ENCODE measurements at regions not wholly inside any gene's neighbourhood (a gene's known extent, or its start where the extent isn't known, plus 50 kb on each side); places are given as distances from the start of the nearest gene placed in this dataset.
A peak's percentile ranks its signal among the peaks of the same experiment; 100 is the strongest.
"Not testable (repeated sequence)": the region's sequence is repeated elsewhere in the genome, so short reads cannot be mapped to it uniquely, and the experiment has no call there.

DNA sequence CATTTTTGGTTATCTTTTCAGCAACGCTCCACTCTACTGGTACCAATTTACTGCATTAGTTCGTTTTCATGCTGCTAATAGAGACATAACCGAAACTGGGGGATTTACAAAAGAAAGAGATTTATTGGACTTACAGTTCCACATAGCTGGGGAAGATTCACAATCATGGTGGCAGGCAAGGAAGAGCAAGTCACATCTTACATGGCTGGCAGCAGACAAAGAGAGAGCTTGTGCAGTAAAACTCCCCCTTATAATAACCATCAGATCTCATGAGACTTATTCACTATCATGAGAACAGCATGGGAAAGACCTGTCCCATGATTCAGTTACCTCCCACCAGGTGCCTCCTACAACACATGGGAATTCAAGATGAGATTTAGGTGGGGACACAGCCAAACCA, 1474.2 kb upstream of the NUDT12 start:
- not testable (repeated sequence) for DNase-seq

DNA sequence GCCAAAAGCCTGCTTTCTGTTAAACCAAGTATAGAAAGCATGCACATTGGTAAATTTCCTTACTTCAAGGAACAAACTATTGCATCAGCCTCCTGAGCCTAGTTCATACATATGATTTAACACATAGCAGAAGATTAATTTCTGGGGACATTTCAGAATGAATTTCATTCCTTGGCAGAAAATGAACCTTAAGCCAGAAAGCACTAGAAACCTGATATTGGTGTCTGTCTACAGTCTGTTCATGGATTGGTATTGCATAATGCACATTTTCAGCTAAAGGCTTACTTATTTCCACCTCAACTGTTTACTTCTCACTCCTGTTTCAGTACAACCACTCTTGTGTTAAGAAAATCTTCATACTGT, 1471.8 kb upstream of the NUDT12 start:
- no peak for DNase-seq

DNA sequence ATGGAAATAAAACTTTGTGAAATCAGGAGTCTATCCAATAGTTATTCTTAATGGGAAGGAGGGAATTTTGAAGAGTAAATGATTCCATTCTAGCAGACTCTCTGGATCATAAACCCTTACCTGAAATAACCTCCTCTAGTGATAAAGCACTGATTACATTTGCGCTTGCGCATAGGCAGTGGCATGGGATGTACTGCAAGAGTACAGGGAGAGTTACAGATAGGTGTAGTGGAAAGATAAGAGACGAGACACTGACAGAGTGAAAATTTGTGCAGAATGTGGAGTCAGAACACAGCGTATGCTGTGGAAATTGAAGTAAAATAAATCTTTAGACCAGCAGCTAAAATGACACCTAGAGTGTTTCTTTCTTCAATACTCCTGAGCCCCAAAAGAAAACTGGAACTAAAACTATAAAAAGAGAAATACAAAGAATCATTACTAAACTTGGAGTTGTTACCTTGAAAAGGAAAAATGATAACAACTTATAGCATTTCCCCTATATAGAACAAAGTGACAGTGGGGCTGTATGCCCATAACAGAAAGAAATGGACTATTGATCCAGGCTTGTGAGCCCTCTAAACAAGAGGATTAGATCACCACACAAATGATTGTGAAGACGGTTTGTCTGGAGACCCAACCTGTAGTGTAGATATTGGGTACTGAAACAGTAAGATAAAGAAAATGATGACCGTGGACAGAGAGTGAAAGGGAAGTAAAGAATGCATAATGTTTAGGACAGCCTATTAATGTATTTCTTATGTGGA, 1471.2 kb upstream of the NUDT12 start:
- DNase-seq = no peak

DNA sequence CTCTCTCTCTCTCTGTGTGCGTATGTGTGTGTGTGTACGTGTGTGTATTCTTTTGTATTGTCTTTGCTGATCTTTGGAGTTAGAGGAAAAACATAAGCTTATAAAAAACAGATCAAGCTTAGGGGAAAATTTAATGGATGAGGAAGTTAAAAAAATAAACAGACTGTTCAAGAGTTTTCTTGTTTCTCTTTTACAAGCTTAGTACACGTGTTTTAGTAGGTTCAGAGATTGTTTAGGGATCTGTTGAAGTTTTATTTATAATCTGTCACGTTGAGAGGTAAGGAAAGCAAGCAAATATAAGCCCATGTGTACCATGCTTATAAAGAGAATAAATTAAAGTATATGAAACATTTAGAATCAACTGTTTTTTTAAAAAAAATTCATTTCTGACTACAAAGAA, 1470.3 kb upstream of the NUDT12 start:
- no peak for DNase-seq

DNA sequence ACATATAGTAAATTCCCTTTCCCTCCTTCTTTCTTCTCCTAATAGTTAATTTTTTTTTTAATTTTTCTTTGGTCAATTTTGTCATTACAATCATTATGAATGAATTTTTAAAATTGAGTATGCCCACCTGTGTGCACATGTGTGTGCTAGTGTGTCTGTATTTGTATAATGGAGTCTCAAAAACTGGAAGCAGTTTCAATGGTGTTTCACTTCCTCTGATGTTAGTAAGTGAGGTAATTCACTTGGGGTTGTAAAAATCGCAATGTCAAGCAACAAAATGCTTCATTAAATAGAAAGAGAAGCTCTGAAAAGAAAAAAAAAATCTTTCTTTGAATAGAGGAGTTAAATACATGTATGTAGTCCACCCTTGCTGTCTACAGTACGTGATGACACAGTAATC, 1467.6 kb upstream of the NUDT12 start:
- no peak for DNase-seq

DNA sequence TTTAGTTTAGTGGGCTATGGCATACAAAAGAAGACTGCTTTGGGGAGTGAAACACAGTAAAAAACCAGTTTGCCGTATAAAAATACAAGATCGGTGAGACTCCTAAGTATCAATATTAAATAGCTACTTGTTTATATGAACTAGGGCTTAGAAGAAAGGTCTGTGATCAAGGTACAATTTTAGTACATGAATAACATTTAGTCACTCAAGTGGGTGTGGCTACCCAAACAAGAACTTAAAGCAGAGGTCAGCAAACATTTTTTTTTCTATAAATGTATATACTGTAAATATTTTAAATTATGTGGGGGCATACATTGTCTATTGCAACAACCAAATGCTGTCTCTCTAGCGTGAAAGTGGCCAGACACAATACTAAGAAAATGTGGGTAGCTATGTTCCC, 1452.5 kb upstream of the NUDT12 start:
- no peak for DNase-seq

DNA sequence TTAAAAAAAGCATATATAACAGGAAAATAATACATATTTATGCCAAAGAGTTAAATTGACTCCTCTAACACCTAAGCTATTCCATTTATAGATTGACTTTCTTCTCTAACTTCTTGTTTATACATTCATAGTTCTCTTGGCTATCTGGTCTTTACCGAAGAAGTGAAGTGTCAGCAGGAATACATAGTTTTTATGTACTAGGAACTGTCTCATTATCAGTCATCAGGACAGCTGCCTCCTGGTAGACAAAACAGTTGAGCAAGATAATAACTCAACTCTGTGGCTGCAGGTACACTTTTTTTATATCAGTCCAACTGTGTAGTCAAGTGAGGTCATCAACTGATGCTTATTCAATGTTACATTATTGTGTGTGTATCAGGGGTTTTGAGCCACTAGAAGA, 1436.0 kb upstream of the NUDT12 start:
- no peak for DNase-seq

DNA sequence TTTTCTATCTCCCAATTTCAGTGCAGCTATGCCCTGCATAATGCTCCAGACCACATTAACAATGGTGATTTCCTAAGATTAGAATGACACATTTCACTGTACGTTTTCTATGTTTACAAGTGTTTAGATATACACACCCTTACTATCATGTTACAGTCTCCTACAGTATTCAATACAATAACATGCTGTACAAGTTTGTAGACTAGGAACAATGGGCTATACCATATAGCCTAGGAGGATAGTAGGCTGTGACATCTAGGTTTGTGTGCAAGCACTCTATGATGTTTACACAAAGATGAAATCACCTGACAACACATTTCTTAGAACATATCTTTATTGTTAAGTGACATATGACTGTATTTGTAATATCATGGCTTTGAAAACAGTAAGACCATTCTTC, 1435.6 kb upstream of the NUDT12 start:
- peak; percentile 15 for DNase-seq

DNA sequence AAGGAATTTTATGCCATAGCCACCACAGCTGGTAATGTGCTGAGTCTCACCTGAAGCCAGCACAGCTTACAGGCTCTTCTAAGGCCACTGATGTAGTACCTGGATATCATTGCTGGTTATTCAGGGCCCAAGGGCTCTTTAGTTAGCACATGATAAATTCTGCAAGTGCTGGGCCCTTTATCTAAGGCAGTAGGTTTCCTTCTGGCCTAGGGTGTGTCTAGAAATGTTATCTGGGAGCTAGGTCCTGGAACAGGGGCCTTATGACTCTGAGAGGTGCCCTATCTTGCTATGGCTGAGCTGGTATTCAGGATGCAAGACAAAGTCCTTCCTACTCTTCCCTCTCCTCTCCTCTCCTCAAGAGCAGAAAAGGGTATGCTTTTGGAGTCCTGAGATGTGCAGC, 1424.5 kb upstream of the NUDT12 start:
- DNase-seq = no peak

DNA sequence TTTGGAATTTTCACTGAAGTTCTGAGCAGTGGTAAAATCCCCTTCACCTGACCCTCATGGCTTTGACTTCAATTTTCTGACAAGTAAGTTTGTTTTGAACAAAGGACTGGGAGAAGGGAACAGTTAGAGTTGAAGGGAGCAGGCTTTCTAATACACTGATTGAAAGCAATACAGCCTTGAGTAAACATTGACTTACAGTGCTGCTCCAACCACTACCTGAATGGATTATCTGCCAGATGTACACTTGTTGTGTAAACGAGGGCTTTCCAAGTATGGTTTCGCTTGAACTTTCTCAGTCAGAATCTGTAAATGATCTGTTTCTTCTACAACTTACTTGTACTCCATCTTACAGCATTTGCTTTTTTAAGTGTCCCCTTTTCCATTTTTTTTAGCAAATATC, 1414.9 kb upstream of the NUDT12 start:
- DNase-seq = peak; percentile 72

DNA sequence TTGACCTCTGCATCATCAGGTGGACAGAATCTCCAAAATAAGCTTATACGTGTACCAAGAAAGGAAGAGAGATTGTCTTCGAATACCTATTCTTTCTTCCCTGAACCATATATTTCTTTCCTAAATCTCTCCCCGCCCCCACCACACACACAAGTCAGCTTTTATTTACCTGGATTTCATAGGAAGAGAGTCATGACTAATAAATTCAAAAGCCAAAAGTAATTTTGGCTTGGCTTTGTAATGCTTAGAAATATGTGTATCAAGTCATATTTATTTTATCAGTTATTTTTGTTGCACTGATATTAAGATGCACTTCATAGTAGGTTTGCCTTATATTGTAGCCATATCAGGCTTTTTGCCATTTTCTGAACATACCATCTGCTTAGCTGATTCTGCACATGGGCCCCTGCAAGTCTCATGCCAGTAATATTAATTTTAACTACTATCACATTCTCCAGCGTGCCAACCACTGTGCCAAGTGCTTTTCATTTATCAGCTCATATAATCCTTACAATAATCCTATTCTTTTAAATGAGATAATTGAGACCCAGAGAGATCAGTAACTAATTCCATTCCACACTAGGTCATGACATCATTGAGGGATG, 1405.3 kb upstream of the NUDT12 start:
- no peak for DNase-seq

DNA sequence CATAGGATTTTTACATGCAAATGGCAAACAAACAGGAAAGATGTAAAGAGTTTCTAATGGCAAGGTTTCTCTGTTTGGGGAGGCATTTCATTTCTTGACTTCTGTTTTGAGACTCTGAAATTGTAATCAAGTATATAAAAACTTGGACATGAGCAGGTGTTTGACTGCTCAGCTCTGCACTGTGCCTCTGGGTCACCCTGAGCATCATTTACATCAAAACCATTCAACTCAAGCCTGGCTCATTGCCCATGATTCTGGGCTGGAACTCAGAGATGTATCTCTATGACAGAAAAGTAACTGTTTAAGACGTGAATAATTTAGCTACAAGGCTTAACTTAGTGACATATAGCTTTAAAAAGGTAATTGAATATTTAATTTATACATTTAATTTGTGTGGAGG, 1402.4 kb upstream of the NUDT12 start:
- DNase-seq = peak; percentile 59

DNA sequence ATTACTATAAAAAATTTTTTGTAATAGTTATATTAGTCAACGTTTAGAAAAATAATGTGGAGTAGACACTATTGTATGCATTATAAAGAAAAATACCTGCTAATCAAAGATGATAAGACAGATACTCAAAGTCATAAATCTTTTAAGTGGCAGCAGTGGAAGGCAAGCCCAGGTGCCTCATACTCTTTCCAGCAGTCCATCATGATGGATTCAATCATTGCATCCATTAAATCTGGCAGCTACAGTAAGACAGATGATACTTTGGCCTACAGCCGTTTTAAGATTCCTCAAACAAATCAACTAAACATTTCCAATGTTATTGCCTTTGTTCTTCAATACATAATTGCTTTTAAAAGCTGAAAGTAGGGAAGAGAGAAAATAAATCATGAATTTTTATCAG, 1392.9 kb upstream of the NUDT12 start:
- DNase-seq = no peak

DNA sequence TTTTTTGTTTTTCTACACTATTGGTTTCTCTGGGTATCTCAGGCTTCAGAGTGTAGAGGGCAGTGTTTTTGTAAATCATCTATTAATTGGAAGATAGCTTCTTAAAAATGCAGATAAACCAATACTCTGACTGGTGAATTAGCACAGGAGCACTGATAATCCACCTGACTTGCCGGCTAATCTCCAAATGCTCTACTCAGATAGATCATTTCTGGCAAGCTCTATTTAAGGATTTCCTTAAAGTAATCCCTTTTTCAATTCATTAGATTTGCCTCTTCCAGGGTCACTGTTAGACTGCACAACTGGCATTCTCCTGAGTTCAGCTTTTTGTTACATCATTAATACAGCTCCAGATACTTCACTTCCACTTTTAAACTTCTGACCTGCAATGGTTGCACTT, 1390.3 kb upstream of the NUDT12 start:
- no peak for DNase-seq

DNA sequence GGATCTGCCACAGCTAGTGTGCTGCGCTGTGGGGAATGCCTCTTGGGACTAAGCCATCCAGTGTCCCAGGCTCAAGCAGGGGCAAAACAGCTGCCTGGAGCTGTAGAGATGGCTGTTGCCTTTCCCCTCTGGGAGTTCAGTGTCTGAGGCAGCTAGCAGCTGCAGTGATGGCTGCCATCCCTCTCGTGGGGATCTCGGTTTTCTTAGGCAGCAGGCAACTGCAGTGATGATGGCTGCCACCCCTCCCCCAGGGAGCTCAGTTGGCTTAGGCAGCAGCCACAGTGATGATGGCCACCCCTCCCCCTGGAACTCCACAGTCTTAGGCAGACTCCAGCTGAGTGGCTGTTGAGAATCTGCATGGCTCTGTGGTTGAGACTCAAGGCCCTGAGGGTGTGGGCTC, 1389.2 kb upstream of the NUDT12 start:
- DNase-seq = no peak

DNA sequence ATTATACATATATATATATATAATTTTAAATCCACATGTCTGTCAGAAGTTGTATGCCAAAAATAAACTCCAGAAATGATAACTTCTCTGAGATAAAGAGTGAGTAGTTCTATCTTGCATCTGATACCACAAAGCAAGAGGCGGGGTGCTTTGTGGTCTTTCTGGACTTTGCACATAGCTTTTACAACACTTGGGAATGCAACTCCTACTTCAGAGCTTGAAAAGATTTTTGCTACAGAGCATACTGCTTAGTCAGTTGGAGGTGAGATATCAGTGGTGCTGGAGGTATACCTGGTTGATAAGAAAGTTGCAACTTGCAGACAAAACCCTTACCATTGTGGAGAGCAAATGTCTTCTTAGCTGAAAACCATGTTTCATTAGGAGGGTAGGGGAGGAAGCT, 1384.5 kb upstream of the NUDT12 start:
- no peak for DNase-seq

DNA sequence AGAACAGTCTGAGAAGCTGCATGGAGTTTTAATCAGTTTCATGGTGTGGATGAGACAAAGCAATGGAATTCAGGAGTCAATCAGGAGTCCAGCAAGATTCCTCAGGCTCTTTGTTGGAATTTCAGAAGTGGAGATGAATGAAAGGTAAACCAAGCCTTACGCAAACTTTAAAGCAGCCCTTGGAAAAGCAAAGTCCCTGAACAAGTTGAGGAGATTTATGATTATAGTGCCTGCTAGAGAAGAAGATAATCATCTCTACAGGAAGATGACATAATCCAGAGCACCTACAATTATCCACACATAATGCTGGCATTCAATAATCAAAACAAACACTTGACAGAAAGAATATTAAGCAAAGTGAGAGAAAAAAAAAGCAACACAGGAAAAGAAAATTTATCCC, 1380.1 kb upstream of the NUDT12 start:
- DNase-seq = no peak

DNA sequence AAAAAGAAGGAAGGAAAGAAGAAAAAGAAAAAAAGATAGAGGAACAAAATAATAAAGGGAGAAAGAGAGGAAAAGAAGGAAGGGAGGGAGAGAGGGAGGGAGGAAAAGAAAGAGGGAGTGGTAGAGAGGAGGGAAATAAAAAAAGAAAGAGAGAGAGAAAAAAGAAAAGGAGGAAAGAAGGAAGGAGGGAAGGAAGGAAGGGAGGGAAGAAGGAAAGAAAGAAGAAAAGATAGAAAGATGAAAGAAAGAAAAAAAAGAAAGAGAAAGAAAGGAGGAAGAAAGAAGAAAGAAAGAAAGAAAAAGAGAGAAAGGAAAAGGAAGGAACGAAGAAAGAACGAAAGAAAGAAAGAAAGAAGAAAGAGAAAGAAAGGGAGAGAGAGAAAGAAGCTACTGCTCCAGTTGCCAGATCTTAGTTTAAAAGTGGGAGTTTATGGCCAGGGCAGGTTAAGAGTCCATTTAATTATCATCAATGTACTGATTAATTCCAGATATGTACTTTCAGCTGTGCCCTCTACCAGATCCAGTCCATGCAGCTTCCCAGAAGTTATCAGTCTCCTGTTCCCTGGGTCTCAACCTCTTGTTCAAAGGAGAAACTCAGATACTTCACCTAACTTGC, 1378.5 kb upstream of the NUDT12 start:
- no peak for DNase-seq

DNA sequence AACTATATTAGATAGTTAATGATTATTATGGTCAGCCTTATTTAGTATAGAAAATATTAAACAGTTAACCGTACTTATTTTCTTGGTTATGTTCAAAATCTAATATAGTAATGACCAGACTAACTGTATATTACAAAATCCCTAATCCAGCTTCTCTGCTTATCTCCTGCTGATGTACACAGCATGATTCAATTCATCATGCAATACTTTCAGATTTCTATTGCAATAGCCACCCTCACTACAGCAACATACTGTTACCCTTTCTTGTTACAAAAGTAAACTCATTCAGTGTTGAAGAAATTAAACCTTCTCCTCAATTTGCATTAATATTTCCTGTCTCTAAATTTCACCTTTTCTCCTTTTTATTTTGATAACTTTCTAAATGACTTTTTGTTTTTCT, 1375.0 kb upstream of the NUDT12 start:
- no peak for DNase-seq

DNA sequence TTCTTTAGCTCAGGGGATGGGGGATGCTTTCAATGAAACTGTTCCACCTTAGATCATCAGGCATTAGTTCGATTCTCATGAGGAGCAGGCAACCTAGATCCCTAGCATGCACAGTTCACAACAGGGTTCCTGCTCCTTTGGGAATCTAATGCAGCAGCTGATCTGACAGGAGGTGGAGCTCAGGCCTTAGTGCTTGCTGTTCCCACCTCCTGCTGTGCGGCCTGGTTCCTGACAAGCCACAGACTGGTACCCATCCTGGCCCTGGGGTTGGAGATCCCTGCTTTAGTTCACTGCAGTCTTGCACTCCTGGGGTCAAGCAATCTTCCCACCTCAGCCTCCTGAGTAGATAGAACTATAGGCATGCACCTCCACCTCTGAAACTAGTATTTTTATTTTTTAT, 1369.8 kb upstream of the NUDT12 start:
- DNase-seq = no peak

DNA sequence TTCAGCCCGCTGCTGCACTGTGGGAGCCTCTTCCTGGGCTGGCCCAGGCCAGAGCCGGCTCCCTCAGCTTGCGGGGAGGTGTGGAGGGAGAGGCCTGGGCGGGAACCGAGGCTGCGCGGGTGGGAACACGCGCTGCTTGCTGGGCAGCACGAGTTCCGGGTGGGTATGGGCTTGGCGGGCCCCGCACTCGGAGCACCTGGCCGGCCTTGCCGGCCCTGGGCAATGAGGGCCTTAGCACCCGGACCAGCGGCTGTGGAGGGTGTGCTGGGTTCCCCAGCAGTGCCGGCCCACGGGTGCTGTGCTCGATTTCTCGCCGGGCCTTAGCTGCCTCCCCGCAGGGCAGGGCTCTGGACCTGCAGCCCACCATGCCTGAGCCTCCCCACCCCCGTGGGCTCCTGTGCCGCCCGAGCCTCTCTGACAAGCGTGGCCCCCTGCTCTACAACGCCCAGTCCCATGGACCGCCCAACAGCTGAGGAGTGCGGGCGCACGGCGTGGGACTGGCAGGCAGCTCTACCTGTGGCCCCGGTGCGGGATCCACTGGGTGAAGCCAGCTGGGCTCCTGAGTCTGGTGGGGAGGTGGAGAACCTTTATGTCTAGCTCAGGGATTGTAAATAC, 1366.4 kb upstream of the NUDT12 start:
- no peak for DNase-seq

DNA sequence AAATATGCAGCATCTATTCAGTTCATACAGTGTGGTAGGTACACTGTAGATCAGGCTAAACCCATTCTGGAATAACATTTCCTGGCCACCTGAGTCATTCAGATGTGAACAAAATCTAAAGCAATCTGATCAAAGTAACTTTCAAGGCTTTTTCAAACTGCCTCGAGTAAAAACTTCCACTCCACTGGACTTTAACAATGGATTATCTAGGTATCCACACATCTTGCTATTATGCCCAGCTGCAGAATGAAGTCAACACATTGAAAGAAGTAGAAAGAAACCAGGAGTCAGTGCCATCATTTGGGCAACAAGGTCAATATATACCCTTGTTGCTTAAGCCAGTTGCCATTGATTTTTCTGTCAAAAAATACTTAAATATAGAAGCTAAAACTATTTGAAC, 1352.6 kb upstream of the NUDT12 start:
- DNase-seq = no peak

DNA sequence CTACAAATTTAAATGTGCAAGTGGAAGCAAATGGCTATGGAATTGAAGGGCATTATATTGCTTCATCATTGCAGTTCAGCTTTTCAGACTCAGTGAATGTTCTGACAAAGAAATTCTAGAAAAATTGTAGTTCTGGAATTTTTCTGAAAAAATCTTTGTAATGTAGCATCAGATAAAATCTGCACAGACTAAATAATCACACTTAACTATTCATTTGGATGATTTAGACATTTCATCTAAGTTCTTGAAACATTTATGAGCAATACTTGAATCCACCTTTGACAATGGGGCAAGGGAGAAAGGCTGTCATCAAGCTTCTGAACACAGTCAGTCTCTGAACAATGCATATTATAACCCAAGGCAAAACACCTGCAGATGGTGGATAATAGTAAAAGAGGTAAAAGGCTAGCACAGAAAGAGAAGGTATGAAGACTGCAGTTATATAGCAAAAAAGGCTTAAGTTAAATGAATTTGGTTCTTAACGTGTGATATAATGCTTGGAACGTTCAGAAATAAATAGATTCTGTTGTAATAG, 1352.0 kb upstream of the NUDT12 start:
- no peak for DNase-seq

DNA sequence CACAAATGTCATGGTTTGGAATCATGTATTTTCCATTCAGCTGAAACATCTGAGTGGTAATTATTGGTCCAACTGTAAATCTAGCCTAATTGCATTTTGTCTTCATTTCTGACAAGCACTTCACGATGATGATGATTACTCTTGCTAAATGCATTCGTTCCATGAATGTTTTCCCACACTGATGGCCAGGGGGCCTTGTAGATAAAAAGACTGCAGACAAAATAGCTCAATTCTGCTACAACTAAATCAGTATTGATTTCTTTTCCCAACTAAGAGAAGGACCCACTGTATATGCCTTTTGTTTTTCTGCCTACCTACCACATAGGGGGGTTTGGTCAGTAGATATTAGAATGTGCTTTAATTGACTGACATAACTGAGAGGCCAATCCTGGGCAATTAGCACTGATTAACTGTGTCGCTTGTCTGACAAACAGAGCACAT, 1351.3 kb upstream of the NUDT12 start:
- DNase-seq = no peak
